Thyroid gland (tissue), 4 donors: ENCODE measurements at regions not wholly inside any gene's neighbourhood (a gene's known extent, or its start where the extent isn't known, plus 50 kb on each side); places are given as distances from the start of the nearest gene placed in this dataset.
"Not testable (repeated sequence)": the region's sequence is repeated elsewhere in the genome, so short reads cannot be mapped to it uniquely, and the experiment has no call there.

Experiments used
- DNase-seq, 2 donors: peaks; one replicate each; pipeline ENCODE4 v3.0.0-alpha.2; 2019
- H3K27ac ChIP-seq, 3 donors: fragments of 200-600 bp; sonication (generic); 1 replicate in 2 of 3; 2 replicates in 1 of 3; pipeline ENCODE4 v1.5.1; 2016 to 2019; ENCODE audit warnings: mild to moderate bottlenecking in 1 of 3, moderate library complexity in 1 of 3
- H3K27me3 ChIP-seq: fragments of 200-600 bp; sonication (generic); one replicate; pipeline ENCODE4 v1.5.1; 2019
- H3K36me3 ChIP-seq, 2 donors: fragments of 200-600 bp; sonication (generic); one replicate each; pipeline ENCODE4 v1.5.1; 2016 to 2019
- H3K4me1 ChIP-seq, 2 donors: fragments of 200-600 bp; sonication (generic); one replicate each; pipeline ENCODE4 v1.5.1; 2017 to 2019
- H3K4me3 ChIP-seq, 3 donors: fragments of 200-600 bp; sonication (generic); replicated peaks in 1 of 3; 1 replicate in 2 of 3; 2 replicates in 1 of 3; pipeline ENCODE4 v1.5.1; 2016; ENCODE audit warnings: mild to moderate bottlenecking in 1 of 3
- H3K9me3 ChIP-seq: fragments of 200-600 bp; sonication (generic); one replicate; pipeline ENCODE4 v1.5.1; 2017
- CTCF ChIP-seq, 6 experiments: fragments of 200-600 bp in 3 of 6; fragments of 450-650 bp in 3 of 6; sonication (generic) in 3 of 6; IDR thresholded peaks; one replicate each; pipeline ENCODE4 v1.5.1; 2016 to 2019; ENCODE audit warnings: antibody characterized with exemption in 6 of 6, mild to moderate bottlenecking in 2 of 6, inconsistent platforms in 1 of 6, moderate library complexity in 1 of 6
- POLR2A ChIP-seq, 2 donors: fragments of 450-650 bp; IDR thresholded peaks; one replicate each; pipeline ENCODE4 v1.6.1; 2017; ENCODE audit warnings: antibody characterized with exemption in 2 of 2, mild to moderate bottlenecking in 2 of 2, moderate library complexity in 1 of 2
- WGBS, 2 donors: methylation state at CpG; one replicate each; pipeline ENCODE4 v1.1.5; 2017; 5-methylcytosine and 5-hydroxymethylcytosine counted together
- intact Hi-C: fragments of 100-400 bp; cut with DNase I; formaldehyde crosslinking; loops from one replicate; pipeline ENCODE4 v1.15.1; 2023

GRCh38 chr18:42513441-42513840 is 558.4 kb downstream of the PIK3C3 start:
- H3K4me1 ChIP-seq = no peaks in the 10 kb centered on the region
- no peaks in the 10 kb centered on the region for H3K36me3 ChIP-seq
- intact Hi-C loops = no loop called here
- H3K27me3 ChIP-seq = no peaks in the 10 kb centered on the region
- no peak overlapping the region for H3K27ac ChIP-seq
- H3K4me3 ChIP-seq = no peak overlapping the region
- TF ChIP-seq POLR2A (IDR thresholded peaks at IDR 0.05) (no peak), CTCF (IDR thresholded peaks at IDR 0.05) (no peak)
- WGBS, 2 donors = 91 to 92% methylated on average over 1 of the region's 1 CpG
- no peaks in the 10 kb centered on the region for H3K9me3 ChIP-seq
- DNase-seq = no peak

GRCh38 chr18:42514512-42514911 is 559.5 kb downstream of the PIK3C3 start:
- TF ChIP-seq CTCF (IDR thresholded peaks at IDR 0.05) (no peak), POLR2A (IDR thresholded peaks at IDR 0.05) (no peak)
- H3K9me3 ChIP-seq = no peaks in the 10 kb centered on the region
- 75 to 94% methylated on average over 3 of the region's 3 CpGs for WGBS, 2 donors

GRCh38 chr18:42517896-42518295 is 562.9 kb downstream of the PIK3C3 start:
- Histone ChIP-seq H3K4me1 (no peaks in the 10 kb centered on the region), H3K9me3 (no peaks in the 10 kb centered on the region), H3K36me3 (no peaks in the 10 kb centered on the region), H3K27ac (no peak overlapping the region), H3K27me3 (no peaks in the 10 kb centered on the region), H3K4me3 (no peak overlapping the region)
- no peak for DNase-seq
- TF ChIP-seq POLR2A (IDR thresholded peaks at IDR 0.05) (no peak), CTCF (IDR thresholded peaks at IDR 0.05) (no peak)
- intact Hi-C loops = no loop called here

More at GRCh38 chr18:42514512-42514911, 559.5 kb downstream of the PIK3C3 start:
- Histone ChIP-seq H3K27ac (no peak overlapping the region), H3K27me3 (no peaks in the 10 kb centered on the region), H3K4me1 (no peaks in the 10 kb centered on the region), H3K4me3 (no peak overlapping the region), H3K36me3 (no peaks in the 10 kb centered on the region)
- DNase-seq = no peak
- intact Hi-C loops = no loop called here

- 74 to 94% methylated on average over 2 of the region's 2 CpGs for WGBS, 2 donors
- H3K9me3 ChIP-seq, H3K36me3 ChIP-seq, intact Hi-C loops, DNase-seq, H3K27me3 ChIP-seq, H3K27ac ChIP-seq, H3K4me3 ChIP-seq, H3K4me1 ChIP-seq: not testable (repeated sequence)
Measured at GRCh38 chr18:42518331-42518730, 563.3 kb downstream of the PIK3C3 start.

GRCh38 chr18:42520138-42520537 is 565.1 kb downstream of the PIK3C3 start:
- no peak overlapping the region for H3K4me3 ChIP-seq

More at GRCh38 chr18:42520138-42520537, 565.1 kb downstream of the PIK3C3 start:
- intact Hi-C loops = no loop called here
- Histone ChIP-seq H3K27ac (no peak overlapping the region), H3K9me3 (no peaks in the 10 kb centered on the region), H3K27me3 (no peaks in the 10 kb centered on the region), H3K36me3 (no peaks in the 10 kb centered on the region), H3K4me1 (no peaks in the 10 kb centered on the region)
- DNase-seq = no peak
- TF ChIP-seq CTCF (IDR thresholded peaks at IDR 0.05) = no peak
- 73 to 77% methylated on average over 2 of the region's 2 CpGs for WGBS, 2 donors
